Gastroesophageal sphincter (tissue), 4 donors: ENCODE measurements at regions not wholly inside any gene's neighbourhood (a gene's known extent, or its start where the extent isn't known, plus 50 kb on each side); places are given as distances from the start of the nearest gene placed in this dataset.

Experiments
- ATAC-seq: fragments of 150-250 bp; one replicate; pipeline ENCODE4 v1.9.1; 2016; ENCODE audit warnings: mild to moderate bottlenecking, moderate library complexity
- H3K27ac ChIP-seq, 4 donors: fragments of 200-600 bp; sonication (generic) in 3 of 4; 1 replicate in 3 of 4; 2 replicates in 1 of 4; pipeline ENCODE4 v1.5.1; 2016 to 2019
- H3K27me3 ChIP-seq: fragments of 200-600 bp; sonication (generic); one replicate; pipeline ENCODE4 v1.5.1; 2019
- H3K36me3 ChIP-seq, 2 donors: fragments of 200-600 bp; sonication (generic); one replicate each; pipeline ENCODE4 v1.5.1; 2019; ENCODE audit warnings: control low read depth in 1 of 2
- H3K4me1 ChIP-seq, 3 donors: fragments of 200-600 bp; sonication (generic); 1 replicate in 2 of 3; 2 replicates in 1 of 3; pipeline ENCODE4 v1.5.1; 2016 to 2019; ENCODE audit warnings: control low read depth in 2 of 3
- H3K4me3 ChIP-seq, 2 donors: fragments of 200-600 bp; sonication (generic); one replicate each; pipeline ENCODE4 v1.5.1; 2019; ENCODE audit warnings: mild to moderate bottlenecking in 1 of 2, moderate library complexity in 1 of 2
- H3K9me3 ChIP-seq, 3 donors: fragments of 200-600 bp; sonication (generic); one replicate each; pipeline ENCODE4 v1.5.1; 2017 to 2019; ENCODE audit warnings: control low read depth in 2 of 3
- CTCF ChIP-seq, 4 experiments: fragments of 200-600 bp in 2 of 4; fragments of 450-650 bp in 2 of 4; sonication (generic) in 1 of 4; IDR thresholded peaks; one replicate each; pipeline ENCODE4 v1.5.1; 2017 to 2019; ENCODE audit warnings: antibody characterized with exemption in 4 of 4, mild to moderate bottlenecking in 2 of 4, moderate library complexity in 2 of 4
- EP300 ChIP-seq: sonication (generic); formaldehyde crosslinking; IDR thresholded peaks from one replicate; pipeline ENCODE4 v1.6.1; 2017; ENCODE audit warnings: antibody characterized with exemption, mild to moderate bottlenecking
- POLR2A ChIP-seq, 2 donors: fragments of 450-650 bp; IDR thresholded peaks; one replicate each; pipeline ENCODE4 v1.6.1; 2017; ENCODE audit warnings: antibody characterized with exemption in 2 of 2, mild to moderate bottlenecking in 2 of 2, moderate library complexity in 1 of 2
- POLR2AphosphoS5 ChIP-seq: sonication (generic); formaldehyde crosslinking; IDR thresholded peaks from one replicate; pipeline ENCODE4 v1.6.1; 2017; ENCODE audit warnings: antibody characterized with exemption
- WGBS, 2 donors: methylation state at CpG; one replicate each; pipeline ENCODE4 v1.1.5; 2018; ENCODE audit warnings: low coverage in 1 of 2; 5-methylcytosine and 5-hydroxymethylcytosine counted together

- no peak for ATAC-seq
- Histone ChIP-seq H3K27ac (no peak overlapping the region), H3K4me3 (no peak overlapping the region), H3K4me1 (no peaks in the 10 kb centered on the region), H3K27me3 (no peaks in the 10 kb centered on the region), H3K36me3 (no peaks in the 10 kb centered on the region), H3K9me3 (no peaks in the 10 kb centered on the region)
- TF ChIP-seq POLR2AphosphoS5 (no peak), CTCF (IDR thresholded peaks at IDR 0.05) (no peak), POLR2A (IDR thresholded peaks at IDR 0.05) (no peak), EP300 (no peak)
Observed at GRCh38 chr13:54368387-54368786, 1339.8 kb downstream of the OLFM4 start.

GRCh38 chr13:54373211-54373610 lies 1344.6 kb downstream of the OLFM4 start:
- no peaks in the 10 kb centered on the region for H3K9me3 ChIP-seq
- TF ChIP-seq POLR2AphosphoS5: no peak
- WGBS, 2 donors: 0% methylated on average over 1 of the region's 1 CpG
- H3K4me1 ChIP-seq: no peaks in the 10 kb centered on the region
- no peaks in the 10 kb centered on the region for H3K27me3 ChIP-seq
- H3K27ac ChIP-seq: no peak overlapping the region
- no peak for ATAC-seq
- H3K4me3 ChIP-seq: no peak overlapping the region
- no peaks in the 10 kb centered on the region for H3K36me3 ChIP-seq

- 72 to 100% methylated on average over 2 of the region's 2 CpGs for WGBS, 2 donors
Observed at GRCh38 chr13:54379461-54379860, 1350.8 kb downstream of the OLFM4 start.

GRCh38 chr13:54383604-54384003 lies 1355.0 kb downstream of the OLFM4 start:
- no peaks in the 10 kb centered on the region for H3K27me3 ChIP-seq
- ATAC-seq: no peak
- H3K4me3 ChIP-seq: no peak overlapping the region
- peaks cover 0 to 6% (median 0%) of the 10 kb centered on the region in 3 donors for H3K9me3 ChIP-seq
- H3K4me1 ChIP-seq: no peaks in the 10 kb centered on the region
- 66 to 71% methylated on average over 2 of the region's 2 CpGs for WGBS, 2 donors
- no peak overlapping the region for H3K27ac ChIP-seq
- H3K36me3 ChIP-seq: no peaks in the 10 kb centered on the region
- no peak for TF ChIP-seq POLR2AphosphoS5
- no peak for TF ChIP-seq POLR2A (IDR thresholded peaks at IDR 0.05)
- no peak for TF ChIP-seq EP300
- no peak for TF ChIP-seq CTCF (IDR thresholded peaks at IDR 0.05)

More at GRCh38 chr13:54379461-54379860, 1350.8 kb downstream of the OLFM4 start:
- no peak for ATAC-seq
- TF ChIP-seq EP300: no peak
- TF ChIP-seq POLR2A (IDR thresholded peaks at IDR 0.05): no peak
- TF ChIP-seq CTCF (IDR thresholded peaks at IDR 0.05): no peak
- TF ChIP-seq POLR2AphosphoS5: no peak
- no peaks in the 10 kb centered on the region for H3K36me3 ChIP-seq
- H3K9me3 ChIP-seq: no peaks in the 10 kb centered on the region
- no peak overlapping the region for H3K4me3 ChIP-seq
- no peak overlapping the region for H3K27ac ChIP-seq
- no peaks in the 10 kb centered on the region for H3K27me3 ChIP-seq
- no peaks in the 10 kb centered on the region for H3K4me1 ChIP-seq

GRCh38 chr13:54387625-54388024 lies 1359.0 kb downstream of the OLFM4 start:
- H3K36me3 ChIP-seq: no peaks in the 10 kb centered on the region
- TF ChIP-seq POLR2A (IDR thresholded peaks at IDR 0.05) (no peak), CTCF (IDR thresholded peaks at IDR 0.05) (no peak), POLR2AphosphoS5 (no peak), EP300 (no peak)
- ATAC-seq: no peak
- no peak overlapping the region for H3K27ac ChIP-seq
- H3K4me1 ChIP-seq: no peaks in the 10 kb centered on the region
- H3K9me3 ChIP-seq: peaks cover 0 to 6% (median 0%) of the 10 kb centered on the region in 3 donors
- no peaks in the 10 kb centered on the region for H3K27me3 ChIP-seq
- no peak overlapping the region for H3K4me3 ChIP-seq

- H3K4me3 ChIP-seq: no peak overlapping the region
- H3K36me3 ChIP-seq: no peaks in the 10 kb centered on the region
- no peak for TF ChIP-seq POLR2AphosphoS5
- no peak for TF ChIP-seq CTCF (IDR thresholded peaks at IDR 0.05)
- no peak for TF ChIP-seq EP300
- TF ChIP-seq POLR2A (IDR thresholded peaks at IDR 0.05): no peak
- ATAC-seq: no peak
- H3K9me3 ChIP-seq: peaks cover 0 to 6% (median 0%) of the 10 kb centered on the region in 3 donors
- no peak overlapping the region for H3K27ac ChIP-seq
- H3K27me3 ChIP-seq: no peaks in the 10 kb centered on the region
- 79 to 83% methylated on average over 1 to 2 of the region's 2 CpGs for WGBS, 2 donors
- no peaks in the 10 kb centered on the region for H3K4me1 ChIP-seq
Observed at GRCh38 chr13:54390841-54391240, 1362.2 kb downstream of the OLFM4 start.
